ENCODE measurements at regions not wholly inside any gene's neighbourhood (a gene's known extent, or its start where the extent isn't known, plus 50 kb on each side); places are given as distances from the start of the nearest gene placed in this dataset.

DNA sequence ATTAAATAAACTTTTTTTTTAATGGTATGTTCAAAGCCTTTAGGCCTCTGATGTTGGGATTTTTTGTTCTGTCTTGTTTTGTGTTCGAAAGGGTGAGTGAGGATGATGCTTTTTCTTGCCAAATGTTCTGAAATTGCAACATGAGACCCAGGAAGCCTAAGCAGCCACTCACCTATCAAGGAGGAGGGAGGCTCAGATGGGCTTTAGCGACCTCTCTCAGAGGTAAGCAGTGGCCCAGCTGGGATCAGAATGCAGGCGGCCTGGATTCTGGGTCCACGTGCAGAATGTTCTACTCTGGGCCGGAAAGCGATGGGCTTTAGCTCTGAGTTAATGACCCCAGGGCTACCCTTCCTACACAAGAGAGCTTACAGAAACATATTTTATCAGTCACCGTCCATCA lies 386.6 kb downstream of the SOX9 start:
- no peaks in the 10 kb centered on the region for H3K9me1 ChIP-seq (replicated peaks; ENCODE audit: control insufficient read depth, extremely low read depth, insufficient read depth, low read length)
- no peaks in the 10 kb centered on the region for H4K20me1 ChIP-seq (replicated peaks; ENCODE audit: control insufficient read depth, extremely low read depth, insufficient read depth, low read length)
- ChIA-PET POLR2A (no interaction called here), CTCF (no interaction called here)
- H3K4me3 ChIP-seq (replicated peaks in 1 of 3; ENCODE audit: insufficient read depth in 1 of 3, low read depth in 1 of 3, low read length in 3 of 3), result no peak overlapping the region
- FAIRE-seq (no peak), DNase-seq (ENCODE audit: low read depth, low spot score) (no peak)
- peaks cover 2% of the 10 kb centered on the region for H3K9me3 ChIP-seq (replicated peaks; ENCODE audit: control insufficient read depth, insufficient read depth, low read length)
- H3K27ac ChIP-seq (ENCODE audit: insufficient read depth, low read depth, low read length), result no peak overlapping the region
- intact Hi-C loops (cut with micrococcal nuclease) (no loop called here), dilution Hi-C loops (cut with MboI; ENCODE audit: extremely low pct_ligation_motif_present, low sequenced_read_pairs) (no loop called here)
- no peak overlapping the region for H2AFZ ChIP-seq (ENCODE audit: low read depth, low read length)
- H3K4me2 ChIP-seq (ENCODE audit: insufficient read depth, low read length), result no peak overlapping the region
- H3K4me1 ChIP-seq (ENCODE audit: control insufficient read depth, extremely low read depth, insufficient read depth, low read length), result no peaks in the 10 kb centered on the region
- no peaks in the 10 kb centered on the region for H3K79me2 ChIP-seq (ENCODE audit: control insufficient read depth, insufficient read depth, low read length)
- H3K27me3 ChIP-seq (ENCODE audit: control insufficient read depth in 2 of 2, insufficient read depth in 2 of 2, low read length in 2 of 2), result no peaks in the 10 kb centered on the region
- no TSS peak for BruUV-seq (replicated peaks)
- no peaks in the 10 kb centered on the region for H3K36me3 ChIP-seq (ENCODE audit: control insufficient read depth in 2 of 2, extremely low read depth in 1 of 2, insufficient read depth in 2 of 2, low read length in 2 of 2)
- H3K9ac ChIP-seq (replicated peaks; ENCODE audit: extremely low read depth, insufficient read depth, low read length), result no peak overlapping the region
- no peak for TF ChIP-seq GATA2 (IDR thresholded peaks at IDR 0.05; ENCODE audit: insufficient read depth, insufficient read length, low read depth, low read length)

DNA sequence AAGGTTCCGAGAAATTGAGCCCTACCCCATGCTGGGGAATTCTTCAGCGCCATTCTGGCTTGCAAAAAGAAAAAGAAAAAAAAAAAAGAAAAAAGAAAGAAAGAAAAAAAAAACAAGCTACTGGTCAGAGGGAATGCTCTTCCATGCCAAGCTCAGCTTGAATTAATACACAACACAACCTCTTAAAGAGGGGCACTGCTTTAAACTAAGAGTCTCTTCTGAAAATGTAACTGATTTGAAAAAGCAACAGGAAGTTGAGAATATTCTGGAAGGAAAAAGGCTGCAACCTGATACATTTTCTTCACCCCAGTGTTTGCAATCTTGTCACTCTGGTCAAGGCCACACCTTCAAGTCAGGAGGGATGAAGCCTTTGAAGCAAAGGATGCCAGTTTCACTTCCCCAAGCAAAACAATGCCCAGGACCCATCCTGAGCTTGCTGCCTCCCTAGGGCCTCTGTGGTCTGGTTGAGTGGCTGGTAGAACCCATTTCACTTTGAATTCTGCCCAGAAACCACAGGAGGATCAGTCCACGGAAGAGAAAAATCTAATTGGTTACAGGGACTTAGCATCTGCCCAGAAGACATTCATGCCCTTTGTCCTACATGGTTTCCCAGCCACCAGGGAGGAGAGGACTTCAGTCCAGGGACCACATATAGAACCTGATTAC lies 389.7 kb downstream of the SOX9 start:
- no peak for DNase-seq (ENCODE audit: low read depth, low spot score)
- Histone ChIP-seq H3K4me2 (ENCODE audit: insufficient read depth, low read length) (no peak overlapping the region), H3K4me3 (replicated peaks in 1 of 3; ENCODE audit: insufficient read depth in 1 of 3, low read depth in 1 of 3, low read length in 3 of 3) (no peak overlapping the region), H4K20me1 (replicated peaks; ENCODE audit: control insufficient read depth, extremely low read depth, insufficient read depth, low read length) (no peaks in the 10 kb centered on the region), H2AFZ (ENCODE audit: low read depth, low read length) (no peak overlapping the region), H3K4me1 (ENCODE audit: control insufficient read depth, extremely low read depth, insufficient read depth, low read length) (no peaks in the 10 kb centered on the region), H3K79me2 (ENCODE audit: control insufficient read depth, insufficient read depth, low read length) (no peaks in the 10 kb centered on the region), H3K9me1 (replicated peaks; ENCODE audit: control insufficient read depth, extremely low read depth, insufficient read depth, low read length) (no peaks in the 10 kb centered on the region), H3K27ac (ENCODE audit: insufficient read depth, low read depth, low read length) (no peak overlapping the region), H3K9ac (replicated peaks; ENCODE audit: extremely low read depth, insufficient read depth, low read length) (no peak overlapping the region), H3K27me3 (ENCODE audit: control insufficient read depth in 2 of 2, insufficient read depth in 2 of 2, low read length in 2 of 2) (no peaks in the 10 kb centered on the region), H3K9me3 (replicated peaks; ENCODE audit: control insufficient read depth, insufficient read depth, low read length) (no peaks in the 10 kb centered on the region), H3K36me3 (ENCODE audit: control insufficient read depth in 2 of 2, extremely low read depth in 1 of 2, insufficient read depth in 2 of 2, low read length in 2 of 2) (no peaks in the 10 kb centered on the region)
- ChIA-PET CTCF (no interaction called here), POLR2A (no interaction called here)
- FAIRE-seq, result no peak
- TF ChIP-seq, protein P1, sequence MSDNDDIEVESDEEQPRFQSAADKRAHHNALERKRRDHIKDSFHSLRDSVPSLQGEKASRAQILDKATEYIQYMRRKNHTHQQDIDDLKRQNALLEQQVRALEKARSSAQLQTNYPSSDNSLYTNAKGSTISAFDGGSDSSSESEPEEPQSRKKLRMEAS (IDR thresholded peaks at IDR 0.05; ENCODE audit: insufficient read depth, insufficient read length), result no peak
- no peak for TF ChIP-seq MYC (IDR thresholded peaks at IDR 0.05; ENCODE audit: low read depth, low read length)
- no TSS peak for BruUV-seq (replicated peaks)
- intact Hi-C loops (cut with micrococcal nuclease) (no loop called here), dilution Hi-C loops (cut with MboI; ENCODE audit: extremely low pct_ligation_motif_present, low sequenced_read_pairs) (no loop called here)
